ENCODE measurements at regions not wholly inside any gene's neighbourhood (a gene's known extent, or its start where the extent isn't known, plus 50 kb on each side); places are given as distances from the start of the nearest gene placed in this dataset.

- FAIRE-seq: no peak
Observed at GRCh38 chr13:55432814-55433213, 1707.9 kb upstream of the PRR20A start.

GRCh38 chr13:55437162-55437561 lies 1703.6 kb upstream of the PRR20A start:
- Histone ChIP-seq H4K20me1 (ENCODE audit: insufficient read depth, low read length) (no peaks in the 10 kb centered on the region), H3K27me3 (ENCODE audit: insufficient read depth, low read length) (no peaks in the 10 kb centered on the region), H3K27ac (ENCODE audit: low read depth, low read length) (no peak overlapping the region), H3K4me3 (ENCODE audit: insufficient read depth, low read depth, low read length) (no peak overlapping the region), H2AFZ (ENCODE audit: low read depth, low read length) (no peak overlapping the region), H3K36me3 (ENCODE audit: insufficient read depth, low read length) (no peaks in the 10 kb centered on the region), H3K4me1 (ENCODE audit: insufficient read depth, low read length) (no peaks in the 10 kb centered on the region), H3K9me3 (ENCODE audit: insufficient read depth, low read depth, low read length) (peaks cover 6% of the 10 kb centered on the region), H3K4me2 (ENCODE audit: low read length) (no peak overlapping the region), H3K9ac (ENCODE audit: low read length) (no peak overlapping the region), H3K79me2 (ENCODE audit: insufficient read depth, low read length) (no peaks in the 10 kb centered on the region)
- H3K27ac Mint-ChIP-seq (ENCODE audit: unreplicated experiment): no peak overlapping the region
- no peak for DNase-seq (ENCODE audit: low read depth)
- H3K27me3 Mint-ChIP-seq (ENCODE audit: low read depth, unreplicated experiment): no peaks in the 10 kb centered on the region
- no peak overlapping the region for H3K4me3 Mint-ChIP-seq (ENCODE audit: unreplicated experiment)
- H3K36me3 Mint-ChIP-seq (ENCODE audit: low read depth, unreplicated experiment): no peaks in the 10 kb centered on the region
- no peaks in the 10 kb centered on the region for H3K4me1 Mint-ChIP-seq (ENCODE audit: low read depth, unreplicated experiment)
- no peaks in the 10 kb centered on the region for H3K9me3 Mint-ChIP-seq (ENCODE audit: unreplicated experiment)
- no peak for TF ChIP-seq EZH2 (IDR thresholded peaks at IDR 0.05; ENCODE audit: insufficient read depth, low read length)
- TF ChIP-seq, protein P1, sequence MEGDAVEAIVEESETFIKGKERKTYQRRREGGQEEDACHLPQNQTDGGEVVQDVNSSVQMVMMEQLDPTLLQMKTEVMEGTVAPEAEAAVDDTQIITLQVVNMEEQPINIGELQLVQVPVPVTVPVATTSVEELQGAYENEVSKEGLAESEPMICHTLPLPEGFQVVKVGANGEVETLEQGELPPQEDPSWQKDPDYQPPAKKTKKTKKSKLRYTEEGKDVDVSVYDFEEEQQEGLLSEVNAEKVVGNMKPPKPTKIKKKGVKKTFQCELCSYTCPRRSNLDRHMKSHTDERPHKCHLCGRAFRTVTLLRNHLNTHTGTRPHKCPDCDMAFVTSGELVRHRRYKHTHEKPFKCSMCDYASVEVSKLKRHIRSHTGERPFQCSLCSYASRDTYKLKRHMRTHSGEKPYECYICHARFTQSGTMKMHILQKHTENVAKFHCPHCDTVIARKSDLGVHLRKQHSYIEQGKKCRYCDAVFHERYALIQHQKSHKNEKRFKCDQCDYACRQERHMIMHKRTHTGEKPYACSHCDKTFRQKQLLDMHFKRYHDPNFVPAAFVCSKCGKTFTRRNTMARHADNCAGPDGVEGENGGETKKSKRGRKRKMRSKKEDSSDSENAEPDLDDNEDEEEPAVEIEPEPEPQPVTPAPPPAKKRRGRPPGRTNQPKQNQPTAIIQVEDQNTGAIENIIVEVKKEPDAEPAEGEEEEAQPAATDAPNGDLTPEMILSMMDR (IDR thresholded peaks at IDR 0.05; ENCODE audit: insufficient read depth, low read depth, low read length): no peak
- FAIRE-seq: no peak

More at GRCh38 chr13:55432814-55433213, 1707.9 kb upstream of the PRR20A start:
- Histone ChIP-seq H3K36me3 (ENCODE audit: insufficient read depth, low read length) (no peaks in the 10 kb centered on the region), H3K4me3 (ENCODE audit: insufficient read depth, low read depth, low read length) (no peak overlapping the region), H3K9me3 (ENCODE audit: insufficient read depth, low read depth, low read length) (peaks cover 6% of the 10 kb centered on the region), H3K4me1 (ENCODE audit: insufficient read depth, low read length) (no peaks in the 10 kb centered on the region), H3K79me2 (ENCODE audit: insufficient read depth, low read length) (no peaks in the 10 kb centered on the region), H3K9ac (ENCODE audit: low read length) (no peak overlapping the region), H3K4me2 (ENCODE audit: low read length) (no peak overlapping the region), H3K27me3 (ENCODE audit: insufficient read depth, low read length) (no peaks in the 10 kb centered on the region), H2AFZ (ENCODE audit: low read depth, low read length) (no peak overlapping the region), H3K27ac (ENCODE audit: low read depth, low read length) (no peak overlapping the region), H4K20me1 (ENCODE audit: insufficient read depth, low read length) (no peaks in the 10 kb centered on the region)
- TF ChIP-seq, protein P1 (IDR thresholded peaks at IDR 0.05; ENCODE audit: insufficient read depth, low read depth, low read length): no peak
- no peak for TF ChIP-seq EZH2 (IDR thresholded peaks at IDR 0.05; ENCODE audit: insufficient read depth, low read length)
- Mint-ChIP-seq H3K27me3 (ENCODE audit: low read depth, unreplicated experiment) (no peaks in the 10 kb centered on the region), H3K9me3 (ENCODE audit: unreplicated experiment) (no peaks in the 10 kb centered on the region), H3K36me3 (ENCODE audit: low read depth, unreplicated experiment) (no peaks in the 10 kb centered on the region), H3K4me1 (ENCODE audit: low read depth, unreplicated experiment) (no peaks in the 10 kb centered on the region), H3K4me3 (ENCODE audit: unreplicated experiment) (no peak overlapping the region), H3K27ac (ENCODE audit: unreplicated experiment) (no peak overlapping the region)
- DNase-seq (ENCODE audit: low read depth): no peak

DNA sequence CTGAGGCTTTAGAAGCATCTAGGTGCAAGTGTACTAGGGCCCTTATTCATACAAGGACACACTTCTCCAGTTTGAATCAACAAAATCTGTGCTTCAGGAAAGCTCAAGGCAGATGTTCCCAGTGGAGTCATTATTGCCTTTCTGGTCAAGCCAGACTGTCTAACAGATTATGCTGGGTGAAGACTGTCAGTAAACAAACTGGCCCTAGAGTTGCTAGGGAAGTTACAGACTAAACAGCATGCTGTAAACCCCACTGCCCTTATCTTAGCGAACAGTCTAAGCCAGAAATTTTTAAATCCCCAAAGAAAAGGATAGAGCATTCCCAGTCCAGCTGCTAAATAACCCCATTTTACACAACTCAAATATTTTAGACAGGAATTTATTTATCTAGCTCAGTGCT lies 1701.3 kb upstream of the PRR20A start:
- Mint-ChIP-seq H3K9me3 (ENCODE audit: unreplicated experiment) (no peaks in the 10 kb centered on the region), H3K36me3 (ENCODE audit: low read depth, unreplicated experiment) (no peaks in the 10 kb centered on the region), H3K27ac (ENCODE audit: unreplicated experiment) (no peak overlapping the region), H3K4me3 (ENCODE audit: unreplicated experiment) (no peak overlapping the region), H3K27me3 (ENCODE audit: low read depth, unreplicated experiment) (no peaks in the 10 kb centered on the region), H3K4me1 (ENCODE audit: low read depth, unreplicated experiment) (no peaks in the 10 kb centered on the region)
- no peak overlapping the region for H3K4me3 ChIP-seq (ENCODE audit: insufficient read depth, low read depth, low read length)
- no peak for FAIRE-seq
- no peak for TF ChIP-seq EZH2 (IDR thresholded peaks at IDR 0.05; ENCODE audit: insufficient read depth, low read length)
- no peaks in the 10 kb centered on the region for H3K4me1 ChIP-seq (ENCODE audit: insufficient read depth, low read length)
- peaks cover 6% of the 10 kb centered on the region for H3K9me3 ChIP-seq (ENCODE audit: insufficient read depth, low read depth, low read length)
- no peak overlapping the region for H2AFZ ChIP-seq (ENCODE audit: low read depth, low read length)
- H3K9ac ChIP-seq (ENCODE audit: low read length): no peak overlapping the region
- no peak for DNase-seq (ENCODE audit: low read depth)
- H3K27ac ChIP-seq (ENCODE audit: low read depth, low read length): no peak overlapping the region
- H3K36me3 ChIP-seq (ENCODE audit: insufficient read depth, low read length): no peaks in the 10 kb centered on the region
- H4K20me1 ChIP-seq (ENCODE audit: insufficient read depth, low read length): no peaks in the 10 kb centered on the region
- no peak overlapping the region for H3K4me2 ChIP-seq (ENCODE audit: low read length)
- H3K27me3 ChIP-seq (ENCODE audit: insufficient read depth, low read length): no peaks in the 10 kb centered on the region
- H3K79me2 ChIP-seq (ENCODE audit: insufficient read depth, low read length): no peaks in the 10 kb centered on the region

Data from astrocyte (in vitro differentiated cells and primary cell).